MG63 (cell line): ENCODE measurements at regions not wholly inside any gene's neighbourhood (a gene's known extent, or its start where the extent isn't known, plus 50 kb on each side); places are given as distances from the start of the nearest gene placed in this dataset.

Source experiments
- DNase-seq: peaks from one replicate; pipeline ENCODE4 v3.0.0-alpha.2; 2020
- H3K27me3 ChIP-seq: fragments of 250-450 bp; sonication (Bioruptor Pico); 2 replicates; pipeline ENCODE4 v1.5.1; 2020; ENCODE audit warnings: mild to moderate bottlenecking, moderate library complexity
- H3K36me3 ChIP-seq: fragments of 250-450 bp; sonication (Bioruptor Pico); 2 replicates; pipeline ENCODE4 v1.5.1; 2020; ENCODE audit warnings: mild to moderate bottlenecking, moderate library complexity
- H3K4me3 ChIP-seq: fragments of 250-450 bp; sonication (Bioruptor Pico); 2 replicates; pipeline ENCODE4 v1.5.1; 2020; ENCODE audit warnings: mild to moderate bottlenecking, moderate library complexity
- H3K9me3 ChIP-seq: fragments of 250-450 bp; sonication (Bioruptor Pico); 2 replicates; pipeline ENCODE4 v1.5.1; 2020; ENCODE audit warnings: mild to moderate bottlenecking, moderate library complexity

DNA sequence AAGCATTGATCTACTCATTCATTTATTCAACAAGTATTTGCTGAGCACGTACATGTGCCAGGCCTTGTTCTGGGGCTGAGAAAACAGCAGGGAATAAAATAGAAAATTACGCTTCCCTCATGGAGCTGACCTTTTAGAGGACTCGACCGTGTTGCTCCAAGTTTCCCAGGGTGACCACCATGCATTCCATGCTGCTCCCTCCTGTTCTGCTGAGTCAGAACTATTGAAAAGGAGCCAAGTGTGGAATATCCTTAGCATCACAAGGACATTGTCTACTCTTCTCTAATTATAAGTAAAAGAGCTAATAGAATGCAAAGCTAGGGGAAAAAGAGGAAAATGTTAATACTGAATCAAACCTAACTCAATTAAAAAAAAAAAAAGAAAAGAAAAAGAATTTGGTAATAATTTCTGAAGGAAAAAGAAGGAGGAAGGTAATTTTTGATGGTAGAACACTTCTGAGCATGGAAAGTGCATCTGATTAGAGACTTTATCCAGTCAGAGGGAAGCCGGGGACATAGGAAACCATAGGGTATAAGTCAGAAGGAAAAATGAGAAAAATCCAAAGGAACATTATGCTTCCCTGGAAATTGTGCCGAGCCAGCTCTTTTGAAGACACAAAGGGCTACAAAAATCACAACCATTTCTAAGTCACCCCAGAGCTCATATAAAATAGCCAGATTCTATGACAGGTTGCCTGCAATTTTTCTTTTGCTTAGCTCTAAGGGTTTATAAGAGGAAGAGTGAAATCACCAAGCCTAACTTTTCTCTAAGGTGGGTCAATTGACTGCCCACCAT lies 339.4 kb downstream of the RND3 start:
- DNase-seq: no peak
- peaks cover 15% of the 10 kb centered on the region for H3K9me3 ChIP-seq
- no peak overlapping the region for H3K4me3 ChIP-seq
- H3K27me3 ChIP-seq: no peaks in the 10 kb centered on the region
- no peaks in the 10 kb centered on the region for H3K36me3 ChIP-seq

DNA sequence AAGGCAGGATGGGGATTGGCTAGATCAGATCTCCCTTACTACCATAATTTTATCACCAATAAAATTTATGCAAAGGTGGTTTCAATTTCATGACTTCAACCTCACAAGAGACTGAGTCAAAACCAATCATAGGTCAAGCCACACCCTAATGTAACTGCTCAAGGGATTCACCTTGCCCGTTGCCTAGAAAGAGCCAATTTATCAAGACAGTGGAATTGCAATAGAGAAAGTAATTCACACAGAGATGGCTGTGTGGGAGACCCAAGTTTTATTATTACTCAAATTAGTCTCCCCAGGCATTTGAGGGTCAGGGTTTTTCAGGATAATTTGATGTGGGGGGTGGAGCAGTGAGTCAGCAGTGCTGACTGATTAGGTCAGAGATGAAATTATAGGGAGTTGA lies 340.6 kb downstream of the RND3 start:
- H3K9me3 ChIP-seq: peaks cover 17% of the 10 kb centered on the region
- DNase-seq: no peak
- no peaks in the 10 kb centered on the region for H3K36me3 ChIP-seq
- H3K27me3 ChIP-seq: no peaks in the 10 kb centered on the region
- H3K4me3 ChIP-seq: no peak overlapping the region

DNA sequence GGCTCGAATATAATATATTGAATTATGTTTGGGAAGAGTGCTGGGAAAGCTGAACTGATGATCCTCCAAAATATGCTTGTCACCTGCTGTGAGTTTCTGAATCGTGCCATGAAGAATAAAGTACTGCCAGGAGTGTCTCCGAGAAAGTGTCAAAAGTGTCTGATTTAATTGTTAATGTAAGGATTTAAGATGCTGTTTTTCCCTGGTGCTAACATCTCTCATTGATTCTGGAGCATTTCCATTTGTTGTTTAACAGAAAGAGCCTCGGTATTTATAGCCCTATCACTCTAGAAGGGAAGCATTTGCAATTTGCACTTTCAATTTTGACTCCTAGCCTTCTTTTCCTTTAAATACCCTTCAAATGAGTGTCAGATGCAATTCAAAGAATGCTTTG lies 342.2 kb downstream of the RND3 start:
- Histone ChIP-seq H3K36me3 (no peaks in the 10 kb centered on the region), H3K4me3 (no peak overlapping the region), H3K9me3 (peaks cover 17% of the 10 kb centered on the region), H3K27me3 (no peaks in the 10 kb centered on the region)
- DNase-seq: no peak

DNA sequence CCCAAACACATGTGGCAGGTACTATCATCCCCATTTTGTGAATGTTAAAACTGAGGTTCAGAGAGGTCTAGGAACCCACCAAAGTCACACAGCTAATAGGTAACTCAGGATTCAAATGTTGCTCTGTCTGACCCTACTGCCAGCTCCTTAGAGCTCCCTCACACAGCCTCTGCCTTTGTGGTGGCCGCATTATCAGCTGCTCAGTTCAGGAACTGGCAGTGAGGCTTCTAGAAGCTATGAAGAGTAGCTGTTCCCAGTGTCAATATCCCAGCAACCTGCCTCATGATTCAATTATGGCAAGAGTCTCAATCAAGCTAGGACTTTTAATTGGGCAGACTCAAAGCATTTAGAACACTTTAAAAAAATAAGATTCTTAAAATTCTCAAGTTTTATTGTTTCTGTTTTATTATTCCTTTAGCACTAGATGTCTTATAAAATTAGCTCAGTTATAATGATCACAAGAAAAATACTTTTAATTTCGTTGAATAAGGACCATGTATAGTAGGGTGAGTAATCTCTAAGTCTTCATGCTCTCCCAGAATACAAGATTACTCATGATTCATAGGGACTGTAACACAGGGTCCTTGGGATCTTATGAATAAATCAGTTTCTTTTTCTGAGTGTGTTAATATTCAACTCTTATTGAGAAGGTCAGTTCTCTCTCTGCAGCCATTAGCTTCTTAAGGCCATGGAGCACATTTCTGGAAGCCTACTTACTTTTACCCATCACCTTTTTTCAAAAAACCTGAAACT lies 342.7 kb downstream of the RND3 start:
- Histone ChIP-seq H3K4me3 (no peak overlapping the region), H3K27me3 (no peaks in the 10 kb centered on the region), H3K36me3 (no peaks in the 10 kb centered on the region), H3K9me3 (peaks cover 17% of the 10 kb centered on the region)
- no peak for DNase-seq

DNA sequence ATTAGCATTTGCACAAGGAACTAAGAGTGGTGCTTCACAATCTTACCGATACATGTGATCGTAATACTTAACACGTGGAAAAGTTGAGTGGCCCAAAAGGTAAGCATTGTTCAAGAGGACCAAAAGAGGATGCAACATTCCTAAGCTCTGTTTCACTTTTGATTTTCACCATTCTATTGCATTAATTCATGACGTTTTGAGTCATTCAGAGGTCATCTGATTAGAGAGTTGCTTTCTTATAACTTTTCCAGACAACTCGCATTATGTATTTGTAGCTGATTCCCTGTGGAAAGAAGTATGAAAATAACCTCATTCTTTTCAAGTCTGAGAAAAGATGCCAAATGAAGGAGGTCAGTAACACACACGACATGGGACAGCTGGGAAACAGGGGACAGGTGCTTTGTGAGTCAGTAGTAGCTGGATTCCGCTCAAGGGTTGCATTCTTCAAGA lies 344.4 kb downstream of the RND3 start:
- H3K36me3 ChIP-seq: no peaks in the 10 kb centered on the region
- peaks cover 17% of the 10 kb centered on the region for H3K9me3 ChIP-seq
- DNase-seq: no peak
- no peak overlapping the region for H3K4me3 ChIP-seq
- H3K27me3 ChIP-seq: no peaks in the 10 kb centered on the region

DNA sequence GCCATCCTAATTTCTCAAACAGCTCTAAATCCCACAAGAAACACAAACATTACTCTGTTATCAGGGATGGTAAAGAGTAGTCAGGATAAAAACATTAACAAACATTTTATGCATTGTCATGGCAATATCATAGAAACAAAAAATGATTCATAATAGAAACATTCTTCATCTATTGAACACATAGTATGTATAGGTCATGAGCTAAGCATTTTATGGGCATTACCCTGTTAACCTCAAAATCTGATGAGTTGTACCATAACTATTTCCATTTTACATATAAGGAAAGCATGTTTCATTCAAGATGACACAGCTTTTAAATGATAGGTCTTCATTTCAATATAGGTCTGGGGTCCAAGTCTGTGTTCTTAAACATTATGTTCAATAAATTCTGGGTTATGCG lies 344.9 kb downstream of the RND3 start:
- no peaks in the 10 kb centered on the region for H3K27me3 ChIP-seq
- H3K9me3 ChIP-seq: peaks cover 17% of the 10 kb centered on the region
- H3K36me3 ChIP-seq: no peaks in the 10 kb centered on the region
- H3K4me3 ChIP-seq: no peak overlapping the region
- no peak for DNase-seq

DNA sequence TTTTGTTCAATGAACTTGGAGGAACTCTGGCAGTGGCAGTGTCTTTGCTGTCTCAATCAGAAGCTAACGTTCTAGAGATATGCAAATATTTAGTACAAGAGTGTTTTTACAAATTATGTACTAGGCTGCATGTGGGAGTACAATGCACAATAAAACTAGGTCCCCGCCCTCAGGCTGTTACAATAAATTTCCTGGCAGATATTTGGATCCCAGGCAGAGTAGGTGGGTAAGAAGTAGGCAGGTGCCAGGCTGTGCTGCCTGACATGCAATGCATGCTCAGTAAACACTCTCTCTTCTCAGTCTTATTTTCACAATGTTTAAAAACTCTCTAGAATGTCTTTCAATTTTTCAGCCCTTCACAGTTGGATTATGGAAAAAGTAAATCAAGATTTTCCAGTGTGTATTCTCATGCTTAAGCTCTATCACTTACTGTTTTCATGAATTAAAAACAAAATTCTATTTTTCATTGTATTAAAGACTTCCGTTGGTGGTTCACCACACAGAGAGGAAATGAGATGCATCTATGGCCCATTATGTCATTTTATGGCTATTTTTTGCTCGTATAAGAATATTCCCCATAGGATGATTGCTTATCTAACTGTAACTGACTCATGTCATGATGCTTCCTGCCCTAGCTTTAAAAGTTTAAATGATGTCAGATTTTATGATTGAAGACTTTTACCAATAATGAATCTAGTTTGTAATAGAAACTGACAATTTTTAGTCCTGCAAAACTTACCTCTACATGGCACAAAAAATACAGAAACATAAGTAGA lies 346.1 kb downstream of the RND3 start:
- no peaks in the 10 kb centered on the region for H3K27me3 ChIP-seq
- H3K4me3 ChIP-seq: no peak overlapping the region
- peaks cover 9% of the 10 kb centered on the region for H3K9me3 ChIP-seq
- no peak for DNase-seq
- no peaks in the 10 kb centered on the region for H3K36me3 ChIP-seq

DNA sequence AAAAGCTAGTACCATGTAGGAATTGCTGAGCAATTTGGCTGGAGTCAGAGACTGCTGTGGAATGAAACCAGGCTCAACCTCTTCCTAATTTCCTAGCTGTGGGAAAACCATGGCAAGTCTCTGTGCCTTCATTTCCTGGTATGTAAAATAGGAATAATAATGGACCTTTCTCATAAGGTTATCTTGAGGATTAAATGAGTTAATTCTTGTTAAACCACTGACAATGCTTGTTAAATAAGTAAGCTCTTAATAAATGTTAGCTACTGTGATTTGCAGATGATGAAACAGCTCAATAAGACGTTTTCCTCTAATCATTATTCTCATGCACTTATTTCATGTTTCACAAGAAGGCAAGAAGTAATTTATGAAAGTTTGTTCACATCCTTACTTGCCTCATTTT lies 346.7 kb downstream of the RND3 start:
- H3K27me3 ChIP-seq: no peaks in the 10 kb centered on the region
- no peak overlapping the region for H3K4me3 ChIP-seq
- no peaks in the 10 kb centered on the region for H3K36me3 ChIP-seq
- H3K9me3 ChIP-seq: peaks cover 9% of the 10 kb centered on the region
- DNase-seq: no peak

DNA sequence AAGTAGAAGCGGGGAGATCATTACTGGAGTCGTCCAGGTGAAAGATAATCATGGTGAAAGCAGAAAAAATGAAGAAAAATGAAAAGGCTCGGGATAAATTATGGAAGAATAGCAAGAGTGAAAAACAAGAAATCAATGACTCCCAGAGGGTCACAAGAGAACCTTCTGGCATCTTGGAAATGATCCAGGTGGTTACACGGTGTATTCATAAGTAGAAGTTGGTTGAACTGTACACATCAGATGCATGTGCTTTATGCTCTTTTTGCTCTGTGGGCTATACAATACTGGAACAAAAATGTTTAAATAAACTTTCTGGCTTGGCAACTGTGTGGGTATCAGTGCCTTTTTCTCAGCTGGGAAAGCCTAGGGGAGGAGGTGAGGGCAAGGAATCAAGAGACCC lies 348.9 kb downstream of the RND3 start:
- H3K27me3 ChIP-seq: no peaks in the 10 kb centered on the region
- no peak for DNase-seq
- H3K36me3 ChIP-seq: no peaks in the 10 kb centered on the region
- H3K9me3 ChIP-seq: peaks cover 2% of the 10 kb centered on the region; the same call in 1 of the 2 replicates
- no peak overlapping the region for H3K4me3 ChIP-seq

DNA sequence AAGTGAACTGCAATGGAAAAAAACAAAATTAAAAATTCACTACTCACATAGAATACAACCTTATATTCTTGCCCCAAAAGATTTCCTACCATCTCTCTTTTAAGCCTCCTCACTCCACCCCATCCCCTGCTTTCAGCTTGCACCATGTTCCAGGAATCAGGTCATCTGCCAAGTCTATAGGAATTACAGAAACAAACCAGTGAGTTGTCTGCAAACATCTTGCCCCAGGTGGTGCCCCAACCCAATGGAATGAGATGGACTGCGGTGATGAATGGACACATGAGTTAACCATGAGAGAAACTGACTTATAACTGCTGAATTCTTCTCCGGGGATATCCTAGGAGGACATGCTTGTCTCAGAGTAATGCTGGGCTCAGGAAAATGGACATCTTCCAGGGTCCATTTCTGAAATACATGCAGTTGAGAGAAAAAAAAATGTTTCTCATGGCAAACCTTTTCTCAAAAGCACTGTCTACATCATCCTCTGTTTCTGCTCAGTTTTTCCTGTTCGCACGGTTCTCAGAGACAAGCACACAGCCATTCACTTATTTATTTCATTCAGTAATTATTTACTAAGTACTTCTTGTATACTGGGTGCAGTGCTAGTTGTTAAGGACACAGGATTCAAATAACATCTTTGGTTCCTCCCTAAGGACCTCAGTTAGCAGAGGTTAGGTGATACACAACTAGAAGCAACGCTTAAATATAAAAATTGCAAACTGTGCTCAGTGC lies 350.0 kb downstream of the RND3 start:
- DNase-seq: no peak
- Histone ChIP-seq H3K4me3 (no peak overlapping the region), H3K36me3 (no peaks in the 10 kb centered on the region), H3K9me3 (no peaks in the 10 kb centered on the region), H3K27me3 (no peaks in the 10 kb centered on the region)

DNA sequence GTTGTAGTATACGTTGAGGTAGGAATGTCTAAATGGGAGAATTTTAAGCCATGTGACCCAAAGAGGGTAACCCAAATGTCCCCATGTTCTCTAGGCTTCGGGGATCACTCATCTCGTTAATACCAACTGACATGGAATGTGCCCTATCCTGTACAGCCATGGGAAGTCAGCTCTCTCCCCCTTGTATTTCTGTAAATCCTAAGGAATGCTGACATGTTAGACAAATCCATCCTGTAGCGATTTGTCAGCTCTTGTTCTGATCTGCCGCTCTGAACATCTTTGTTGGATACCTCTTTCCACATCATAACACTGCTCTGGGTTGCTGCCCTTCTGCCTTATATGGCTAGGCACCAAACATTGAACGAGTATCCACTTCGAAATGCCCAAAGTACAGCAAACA lies 350.6 kb downstream of the RND3 start:
- Histone ChIP-seq H3K9me3 (no peaks in the 10 kb centered on the region), H3K27me3 (no peaks in the 10 kb centered on the region), H3K36me3 (no peaks in the 10 kb centered on the region), H3K4me3 (no peak overlapping the region)
- no peak for DNase-seq

DNA sequence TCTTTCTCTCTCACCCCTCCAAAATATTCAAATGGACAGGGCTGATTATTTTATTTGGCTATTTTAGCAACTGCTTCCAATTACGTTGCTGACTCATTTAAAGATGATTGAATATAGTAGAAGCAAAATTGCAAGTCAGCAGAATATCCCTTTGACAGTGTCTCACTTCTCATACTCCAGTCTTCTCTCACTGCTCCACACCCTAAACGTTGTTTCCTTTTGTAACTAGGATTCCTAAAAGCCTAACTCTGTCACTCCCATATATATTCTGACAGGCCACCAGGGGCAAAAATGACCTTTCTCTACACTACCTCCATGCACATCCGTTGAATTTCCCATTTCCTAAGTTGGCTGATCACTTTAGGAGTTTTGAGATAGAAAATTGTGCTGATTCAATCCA lies 351.1 kb downstream of the RND3 start:
- Histone ChIP-seq H3K27me3 (no peaks in the 10 kb centered on the region), H3K4me3 (no peak overlapping the region), H3K36me3 (no peaks in the 10 kb centered on the region), H3K9me3 (no peaks in the 10 kb centered on the region)
- no peak for DNase-seq

DNA sequence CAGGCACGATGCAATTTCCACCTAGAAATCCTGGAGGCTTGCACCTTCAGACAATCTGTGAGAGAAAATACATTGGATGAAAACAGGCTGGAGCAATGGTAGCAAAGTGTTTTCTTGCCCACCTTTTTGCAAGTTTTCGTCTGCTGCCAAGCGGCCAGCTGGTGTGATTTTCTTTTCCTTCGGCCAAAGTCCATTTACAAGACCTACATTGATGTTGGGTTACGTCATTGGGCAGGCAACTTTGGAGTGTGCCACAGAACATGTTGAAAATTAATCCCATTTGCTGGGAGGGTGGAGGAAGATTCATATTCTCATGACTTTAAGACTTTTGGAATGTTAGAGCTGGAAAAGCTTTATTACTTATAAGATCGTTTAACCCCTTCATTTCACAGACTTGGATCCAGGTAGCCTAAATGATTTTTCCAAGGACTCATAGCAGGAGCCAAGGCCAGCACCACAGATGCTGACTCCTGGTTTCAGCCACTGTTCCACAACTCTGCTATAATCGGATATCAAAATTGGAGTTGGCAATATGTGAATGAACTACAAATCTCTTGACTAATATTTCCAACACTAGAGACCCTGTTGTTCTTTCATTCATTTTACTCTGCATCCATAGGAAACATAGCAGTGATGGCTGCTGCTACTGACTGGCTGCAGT lies 352.1 kb downstream of the RND3 start:
- Histone ChIP-seq H3K9me3 (no peaks in the 10 kb centered on the region), H3K36me3 (no peaks in the 10 kb centered on the region)
- DNase-seq: no peak

DNA sequence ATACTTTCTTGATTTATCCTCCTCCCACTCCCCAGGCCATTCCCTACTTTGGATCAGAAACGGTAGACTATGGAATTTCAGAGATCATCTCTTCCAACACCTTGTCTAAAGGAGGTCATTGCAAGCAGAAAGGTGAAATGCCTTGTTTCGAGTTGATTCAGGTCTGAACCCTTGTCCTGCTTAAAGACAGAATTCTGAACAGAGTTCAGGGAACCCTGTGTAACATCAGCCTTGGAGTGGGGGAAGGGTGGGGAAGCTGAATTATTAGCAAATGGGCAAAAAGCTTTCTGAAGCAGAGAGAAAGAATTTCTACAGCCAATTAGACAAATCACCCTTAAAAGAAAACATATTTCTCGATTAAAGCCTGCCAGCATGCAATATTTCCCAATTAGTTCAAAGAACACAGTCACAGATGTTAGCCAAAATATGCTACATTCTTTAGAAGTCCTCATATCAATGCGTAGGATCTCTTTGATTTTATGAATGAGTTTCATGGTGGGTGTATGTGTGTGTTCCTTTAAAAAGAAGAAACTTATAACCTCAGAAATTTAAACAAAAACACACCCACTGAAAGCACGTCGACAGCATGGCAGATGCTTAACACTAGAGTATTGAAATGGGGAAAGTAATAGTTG lies 353.1 kb downstream of the RND3 start:
- H3K27me3 ChIP-seq: no peaks in the 10 kb centered on the region
- H3K9me3 ChIP-seq: no peaks in the 10 kb centered on the region
- H3K36me3 ChIP-seq: no peaks in the 10 kb centered on the region
- DNase-seq: no peak
- H3K4me3 ChIP-seq: no peak overlapping the region

More for the DNA sequence above, 352.1 kb downstream of the RND3 start:
- Histone ChIP-seq H3K4me3 (no peak overlapping the region), H3K27me3 (no peaks in the 10 kb centered on the region)

DNA sequence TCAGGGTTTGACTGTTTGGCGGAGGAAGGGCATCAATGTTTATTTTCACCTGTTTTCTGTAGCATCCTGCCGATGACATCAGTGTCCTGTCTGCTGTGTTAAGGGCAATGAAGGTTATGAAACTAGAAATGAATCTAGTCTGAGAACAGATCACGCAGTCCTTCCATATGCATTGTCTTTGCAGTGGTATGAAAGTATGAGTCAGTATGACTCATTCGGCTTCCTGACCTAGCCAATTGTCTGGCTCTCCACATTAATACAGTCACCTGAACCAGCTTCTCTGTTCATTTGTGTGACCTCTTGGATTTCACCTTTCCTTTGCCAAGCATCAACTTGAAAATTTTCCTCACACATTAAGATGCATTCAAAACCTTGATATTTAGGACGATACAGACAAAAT lies 353.8 kb downstream of the RND3 start:
- DNase-seq: peak; percentile 41
- Histone ChIP-seq H3K9me3 (no peaks in the 10 kb centered on the region), H3K4me3 (no peak overlapping the region), H3K27me3 (no peaks in the 10 kb centered on the region), H3K36me3 (no peaks in the 10 kb centered on the region)
